ENCODE measurements at regions not wholly inside any gene's neighbourhood (a gene's known extent, or its start where the extent isn't known, plus 50 kb on each side); places are given as distances from the start of the nearest gene placed in this dataset.

DNA sequence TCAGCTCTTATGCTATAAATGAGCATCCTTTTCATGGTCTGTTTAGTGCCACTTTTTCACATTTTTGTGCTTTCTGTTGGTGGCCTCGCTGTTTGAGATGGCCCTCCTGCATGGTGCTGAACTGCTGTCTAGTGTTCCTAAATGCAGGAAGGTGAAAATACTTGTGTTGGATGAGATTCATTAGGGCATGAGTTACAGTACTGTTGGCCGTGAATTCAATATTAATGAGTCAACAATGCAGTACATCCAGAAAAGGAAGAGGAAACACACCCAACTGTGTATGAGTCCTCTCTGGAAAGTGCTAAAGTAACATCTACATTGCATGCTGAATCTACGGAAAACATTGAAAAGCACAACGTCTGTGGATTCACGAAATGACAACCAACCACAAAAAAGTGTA is 124.0 kb downstream of the HERPUD2 start:
- TF ChIP-seq PAX5 (IDR thresholded peaks at IDR 0.05; ENCODE audit: borderline replicate concordance, low read depth, low read length), result no peak
- TF ChIP-seq, protein P1, sequence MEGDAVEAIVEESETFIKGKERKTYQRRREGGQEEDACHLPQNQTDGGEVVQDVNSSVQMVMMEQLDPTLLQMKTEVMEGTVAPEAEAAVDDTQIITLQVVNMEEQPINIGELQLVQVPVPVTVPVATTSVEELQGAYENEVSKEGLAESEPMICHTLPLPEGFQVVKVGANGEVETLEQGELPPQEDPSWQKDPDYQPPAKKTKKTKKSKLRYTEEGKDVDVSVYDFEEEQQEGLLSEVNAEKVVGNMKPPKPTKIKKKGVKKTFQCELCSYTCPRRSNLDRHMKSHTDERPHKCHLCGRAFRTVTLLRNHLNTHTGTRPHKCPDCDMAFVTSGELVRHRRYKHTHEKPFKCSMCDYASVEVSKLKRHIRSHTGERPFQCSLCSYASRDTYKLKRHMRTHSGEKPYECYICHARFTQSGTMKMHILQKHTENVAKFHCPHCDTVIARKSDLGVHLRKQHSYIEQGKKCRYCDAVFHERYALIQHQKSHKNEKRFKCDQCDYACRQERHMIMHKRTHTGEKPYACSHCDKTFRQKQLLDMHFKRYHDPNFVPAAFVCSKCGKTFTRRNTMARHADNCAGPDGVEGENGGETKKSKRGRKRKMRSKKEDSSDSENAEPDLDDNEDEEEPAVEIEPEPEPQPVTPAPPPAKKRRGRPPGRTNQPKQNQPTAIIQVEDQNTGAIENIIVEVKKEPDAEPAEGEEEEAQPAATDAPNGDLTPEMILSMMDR (IDR thresholded peaks at IDR 0.05 in 2 of 3, conservative IDR thresholded peaks at IDR 0.05 in 1 of 3; ENCODE audit: control insufficient read depth in 2 of 3, extremely low read depth in 1 of 3, insufficient read depth in 1 of 3, low read depth in 3 of 3, low read length in 3 of 3), result no peak
- no peak for TF ChIP-seq CEBPB (IDR thresholded peaks at IDR 0.05; ENCODE audit: borderline replicate concordance in 1 of 2, low read depth in 2 of 2, low read length in 2 of 2)
- TF ChIP-seq FOXK2 (IDR thresholded peaks at IDR 0.05), result no peak
- TF ChIP-seq SPI1 (IDR thresholded peaks at IDR 0.05; ENCODE audit: borderline replicate concordance, insufficient read depth, low read depth, low read length), result no peak
- TF ChIP-seq NFIC (IDR thresholded peaks at IDR 0.05; ENCODE audit: low read depth, low read length), result no peak
- TF ChIP-seq, protein P2, sequence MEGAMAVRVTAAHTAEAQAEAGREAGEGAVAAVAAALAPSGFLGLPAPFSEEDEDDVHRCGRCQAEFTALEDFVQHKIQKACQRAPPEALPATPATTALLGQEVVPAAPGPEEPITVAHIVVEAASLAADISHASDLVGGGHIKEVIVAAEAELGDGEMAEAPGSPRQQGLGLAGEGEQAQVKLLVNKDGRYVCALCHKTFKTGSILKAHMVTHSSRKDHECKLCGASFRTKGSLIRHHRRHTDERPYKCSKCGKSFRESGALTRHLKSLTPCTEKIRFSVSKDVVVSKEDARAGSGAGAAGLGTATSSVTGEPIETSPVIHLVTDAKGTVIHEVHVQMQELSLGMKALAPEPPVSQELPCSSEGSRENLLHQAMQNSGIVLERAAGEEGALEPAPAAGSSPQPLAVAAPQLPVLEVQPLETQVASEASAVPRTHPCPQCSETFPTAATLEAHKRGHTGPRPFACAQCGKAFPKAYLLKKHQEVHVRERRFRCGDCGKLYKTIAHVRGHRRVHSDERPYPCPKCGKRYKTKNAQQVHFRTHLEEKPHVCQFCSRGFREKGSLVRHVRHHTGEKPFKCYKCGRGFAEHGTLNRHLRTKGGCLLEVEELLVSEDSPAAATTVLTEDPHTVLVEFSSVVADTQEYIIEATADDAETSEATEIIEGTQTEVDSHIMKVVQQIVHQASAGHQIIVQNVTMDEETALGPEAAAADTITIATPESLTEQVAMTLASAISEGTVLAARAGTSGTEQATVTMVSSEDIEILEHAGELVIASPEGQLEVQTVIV (IDR thresholded peaks at IDR 0.05; ENCODE audit: borderline replicate concordance, partially characterized antibody), result no peak
- TF ChIP-seq SUZ12 (IDR thresholded peaks at IDR 0.05; ENCODE audit: unreplicated experiment), result no peak

All from GM12878 (cell line).